BJ (cell line): ENCODE measurements at regions not wholly inside any gene's neighbourhood (a gene's known extent, or its start where the extent isn't known, plus 50 kb on each side); places are given as distances from the start of the nearest gene placed in this dataset.

Source experiments
- CTCF ChIA-PET: fragments of 350-600 bp; formaldehyde crosslinking; extraction: SDS; loops from one replicate; lab custom pipeline; 2021; ENCODE audit warnings: antibody characterized with exemption, inconsistent platforms; lab: Yijun Ruan, JAX
- POLR2A ChIA-PET: fragments of 300-600 bp; sonication (Branson Sonifier 250); formaldehyde crosslinking; extraction: SDS; loops from one replicate; lab custom pipeline; 2021; ENCODE audit warnings: antibody characterized with exemption; lab: Charles Lee
- DNase-seq: peaks from one replicate; pipeline ENCODE4 v3.0.0-alpha.2; 2011; ENCODE audit warnings: low read depth
- H3K27me3 ChIP-seq: 2 replicates; pipeline ENCODE4 v1.6.0; 2011; ENCODE audit warnings: low read length; ENCODE audit not compliant: control insufficient read depth, insufficient read depth
- H3K36me3 ChIP-seq: 2 replicates; pipeline ENCODE4 v1.5.1; 2011; ENCODE audit warnings: low read length; ENCODE audit not compliant: control insufficient read depth, insufficient read depth
- H3K4me3 ChIP-seq: 2 replicates; pipeline ENCODE4 v1.5.1; 2011; ENCODE audit warnings: low read depth, mild to moderate bottlenecking, control low read depth, low read length
- CTCF ChIP-seq: IDR thresholded peaks from 2 replicates; pipeline ENCODE4 v1.5.1; 2011; ENCODE audit warnings: low read depth, mild to moderate bottlenecking, control low read depth, inconsistent platforms, low read length, moderate library complexity; ENCODE audit not compliant: insufficient read depth

- POLR2A ChIA-PET, result no interaction called here
- CTCF ChIA-PET, result no interaction called here
- DNase-seq, result no peak
Measured at GRCh38 chr10:123236126-123236525, 81.9 kb downstream of the BUB3 start.

GRCh38 chr10:123240250-123240649, 86.0 kb downstream of the BUB3 start:
- no peak for TF ChIP-seq CTCF
- POLR2A ChIA-PET, result no interaction called here

More at GRCh38 chr10:123236126-123236525, 81.9 kb downstream of the BUB3 start:
- H3K27me3 ChIP-seq, result no peaks in the 10 kb centered on the region
- H3K36me3 ChIP-seq, result no peaks in the 10 kb centered on the region
- TF ChIP-seq CTCF, result no peak
- no peak overlapping the region for H3K4me3 ChIP-seq

GRCh38 chr10:123240776-123241175, 86.6 kb downstream of the BUB3 start:
- H3K36me3 ChIP-seq, result no peaks in the 10 kb centered on the region
- POLR2A ChIA-PET, result no interaction called here
- CTCF ChIA-PET, result interaction anchor here (0.6 kb wide), 1 partner anchor 12 kb away, joined by 3 read pairs; no protein-coding TSS in a partner anchor
- no peak overlapping the region for H3K4me3 ChIP-seq
- no peaks in the 10 kb centered on the region for H3K27me3 ChIP-seq
- DNase-seq, result no peak
- TF ChIP-seq CTCF, result no peak

More at GRCh38 chr10:123240250-123240649, 86.0 kb downstream of the BUB3 start:
- no peaks in the 10 kb centered on the region for H3K27me3 ChIP-seq
- DNase-seq, result no peak
- no peak overlapping the region for H3K4me3 ChIP-seq
- CTCF ChIA-PET, result no interaction called here
- no peaks in the 10 kb centered on the region for H3K36me3 ChIP-seq

GRCh38 chr10:123241391-123242141, 87.4 kb downstream of the BUB3 start:
- no peaks in the 10 kb centered on the region for H3K27me3 ChIP-seq
- ChIA-PET POLR2A (no interaction called here), CTCF (interaction anchor here (0.6 kb wide), 1 partner anchor 13 kb away, joined by 3 read pairs; no protein-coding TSS in a partner anchor)
- no peak for DNase-seq
- no peaks in the 10 kb centered on the region for H3K36me3 ChIP-seq
- no peak overlapping the region for H3K4me3 ChIP-seq
- no peak for TF ChIP-seq CTCF

- no peak for TF ChIP-seq CTCF
- ChIA-PET CTCF (no interaction called here), POLR2A (no interaction called here)
- no peaks in the 10 kb centered on the region for H3K27me3 ChIP-seq
- no peak overlapping the region for H3K4me3 ChIP-seq
- no peak for DNase-seq
- H3K36me3 ChIP-seq, result no peaks in the 10 kb centered on the region
Measured at GRCh38 chr10:123244747-123245146, 90.5 kb downstream of the BUB3 start.
